ENCODE measurements at regions not wholly inside any gene's neighbourhood (a gene's known extent, or its start where the extent isn't known, plus 50 kb on each side); places are given as distances from the start of the nearest gene placed in this dataset.

DNA sequence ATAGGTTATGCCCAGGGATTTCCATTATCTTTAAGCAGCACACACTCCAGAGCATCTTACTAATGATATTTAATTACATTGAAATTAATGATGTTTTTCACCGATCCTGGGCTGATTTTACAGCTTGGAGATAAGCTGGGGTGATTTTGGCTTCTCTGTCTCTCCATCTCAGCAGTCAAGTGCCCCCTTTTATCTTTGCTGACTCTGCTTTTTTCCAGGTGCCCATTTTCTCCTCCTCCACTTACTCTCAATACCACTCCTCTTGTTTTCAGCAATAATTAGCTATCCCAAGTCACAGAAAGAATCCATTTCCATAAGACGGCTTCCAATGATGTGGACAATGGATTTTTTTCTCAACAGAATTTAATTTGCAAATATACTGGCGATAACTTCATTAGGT is 266.7 kb downstream of the GBA3 start:
- TF ChIP-seq, protein P1, sequence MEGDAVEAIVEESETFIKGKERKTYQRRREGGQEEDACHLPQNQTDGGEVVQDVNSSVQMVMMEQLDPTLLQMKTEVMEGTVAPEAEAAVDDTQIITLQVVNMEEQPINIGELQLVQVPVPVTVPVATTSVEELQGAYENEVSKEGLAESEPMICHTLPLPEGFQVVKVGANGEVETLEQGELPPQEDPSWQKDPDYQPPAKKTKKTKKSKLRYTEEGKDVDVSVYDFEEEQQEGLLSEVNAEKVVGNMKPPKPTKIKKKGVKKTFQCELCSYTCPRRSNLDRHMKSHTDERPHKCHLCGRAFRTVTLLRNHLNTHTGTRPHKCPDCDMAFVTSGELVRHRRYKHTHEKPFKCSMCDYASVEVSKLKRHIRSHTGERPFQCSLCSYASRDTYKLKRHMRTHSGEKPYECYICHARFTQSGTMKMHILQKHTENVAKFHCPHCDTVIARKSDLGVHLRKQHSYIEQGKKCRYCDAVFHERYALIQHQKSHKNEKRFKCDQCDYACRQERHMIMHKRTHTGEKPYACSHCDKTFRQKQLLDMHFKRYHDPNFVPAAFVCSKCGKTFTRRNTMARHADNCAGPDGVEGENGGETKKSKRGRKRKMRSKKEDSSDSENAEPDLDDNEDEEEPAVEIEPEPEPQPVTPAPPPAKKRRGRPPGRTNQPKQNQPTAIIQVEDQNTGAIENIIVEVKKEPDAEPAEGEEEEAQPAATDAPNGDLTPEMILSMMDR (IDR thresholded peaks at IDR 0.05; ENCODE audit: borderline replicate concordance, extremely low read depth, insufficient read depth) = no peak
- H3K4me1 ChIP-seq (ENCODE audit: control insufficient read depth in 2 of 3, insufficient read depth in 2 of 3, low read depth in 1 of 3, low read length in 3 of 3) = no peaks in the 10 kb centered on the region
- H3K4me3 ChIP-seq (ENCODE audit: low read length in 3 of 3) = no peak overlapping the region
- H3K36me3 ChIP-seq (ENCODE audit: control insufficient read depth in 2 of 3, insufficient read depth in 3 of 3, low read length in 3 of 3) = no peaks in the 10 kb centered on the region
- FAIRE-seq = no peak
- H3K9me3 ChIP-seq (ENCODE audit: control insufficient read depth in 2 of 3, insufficient read depth in 1 of 3, low read length in 3 of 3) = no peaks in the 10 kb centered on the region
- no peak overlapping the region for H3K9ac ChIP-seq (ENCODE audit: low read length in 3 of 3)
- no peak overlapping the region for H3K27ac ChIP-seq (ENCODE audit: low read depth in 2 of 2, low read length in 2 of 2)
- H3K27me3 ChIP-seq (ENCODE audit: control insufficient read depth, insufficient read depth, low read length) = no peaks in the 10 kb centered on the region
- no peak for DNase-seq
- intact Hi-C loops (cut with DNase I) = no loop called here

DNA sequence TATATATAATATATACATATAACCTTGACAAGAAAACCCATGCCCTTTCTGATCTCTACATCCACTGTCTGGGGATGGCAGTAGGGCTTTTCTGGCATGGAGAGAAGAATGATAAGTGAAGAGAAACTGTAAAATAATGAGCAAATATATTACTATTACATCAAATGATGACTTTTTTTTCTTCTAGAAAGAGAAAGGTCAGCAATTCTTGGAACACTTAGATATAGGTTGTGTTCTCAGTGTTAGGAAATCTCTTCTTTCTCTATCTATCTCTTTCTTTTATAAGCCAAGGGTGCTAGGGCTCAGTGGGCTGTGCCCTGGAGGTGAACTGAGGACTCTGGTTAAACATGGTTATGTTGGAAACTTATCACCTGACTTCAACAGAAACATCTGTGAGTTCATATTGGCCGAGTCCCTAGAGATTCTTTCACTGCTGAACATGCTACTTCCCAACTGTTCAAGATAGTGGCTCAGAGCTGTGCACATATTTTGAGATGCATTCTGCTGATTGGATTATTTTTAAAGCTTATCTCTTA is 265.1 kb downstream of the GBA3 start:
- H3K27me3 ChIP-seq (ENCODE audit: control insufficient read depth, insufficient read depth, low read length) = no peaks in the 10 kb centered on the region
- no peak for FAIRE-seq
- intact Hi-C loops (cut with DNase I) = no loop called here
- no peaks in the 10 kb centered on the region for H3K36me3 ChIP-seq (ENCODE audit: control insufficient read depth in 2 of 3, insufficient read depth in 3 of 3, low read length in 3 of 3)
- no peak overlapping the region for H3K27ac ChIP-seq (ENCODE audit: low read depth in 2 of 2, low read length in 2 of 2)
- no peak for DNase-seq
- H3K9ac ChIP-seq (ENCODE audit: low read length in 3 of 3) = no peak overlapping the region
- no peaks in the 10 kb centered on the region for H3K9me3 ChIP-seq (ENCODE audit: control insufficient read depth in 2 of 3, insufficient read depth in 1 of 3, low read length in 3 of 3)
- H3K4me1 ChIP-seq (ENCODE audit: control insufficient read depth in 2 of 3, insufficient read depth in 2 of 3, low read depth in 1 of 3, low read length in 3 of 3) = no peaks in the 10 kb centered on the region
- H3K4me3 ChIP-seq (ENCODE audit: low read length in 3 of 3) = no peak overlapping the region
- TF ChIP-seq, protein P1 (IDR thresholded peaks at IDR 0.05; ENCODE audit: borderline replicate concordance, extremely low read depth, insufficient read depth) = no peak

DNA sequence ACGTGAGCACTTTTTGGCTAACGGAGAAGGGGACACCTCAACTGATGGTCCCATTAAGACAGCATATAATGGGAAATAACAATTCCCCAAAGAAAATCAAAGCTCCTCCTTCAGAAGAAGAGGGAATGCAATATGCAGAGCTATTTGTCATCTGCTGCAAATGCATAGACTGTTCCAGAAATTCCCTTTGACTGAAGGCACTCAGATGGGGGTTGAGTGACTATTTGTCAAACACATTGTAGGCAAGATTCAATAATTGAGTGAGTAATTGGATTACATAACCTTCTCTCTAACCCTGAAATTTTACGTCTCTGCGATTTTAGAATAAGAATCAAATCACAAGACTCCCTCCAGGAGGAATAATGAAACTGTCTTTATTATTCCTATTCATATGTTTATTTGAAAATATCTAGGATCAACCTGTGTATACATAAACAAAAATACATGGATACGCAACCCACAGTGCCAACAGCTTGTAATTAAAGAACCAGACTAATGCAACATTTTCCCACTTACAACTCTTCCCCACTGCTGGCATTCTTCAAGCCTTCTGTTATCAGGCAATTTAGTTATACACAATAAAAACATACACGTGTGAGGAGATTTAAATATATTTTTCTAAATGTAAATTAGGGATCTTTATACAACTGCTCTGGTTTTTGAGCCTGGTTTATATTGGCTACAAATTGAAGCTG is 256.6 kb downstream of the GBA3 start:
- H3K4me3 ChIP-seq (ENCODE audit: low read length in 3 of 3) = no peak overlapping the region
- H3K27me3 ChIP-seq (ENCODE audit: control insufficient read depth, insufficient read depth, low read length) = no peaks in the 10 kb centered on the region
- TF ChIP-seq, protein P1 (IDR thresholded peaks at IDR 0.05; ENCODE audit: borderline replicate concordance, extremely low read depth, insufficient read depth) = no peak
- FAIRE-seq (no peak), DNase-seq (no peak)
- peaks cover 0 to 4% (median 0%) of the 10 kb centered on the region in 3 donors for H3K4me1 ChIP-seq (ENCODE audit: control insufficient read depth in 2 of 3, insufficient read depth in 2 of 3, low read depth in 1 of 3, low read length in 3 of 3)
- no peak overlapping the region for H3K27ac ChIP-seq (ENCODE audit: low read depth in 2 of 2, low read length in 2 of 2)
- no peak overlapping the region for H3K9ac ChIP-seq (ENCODE audit: low read length in 3 of 3)
- no peaks in the 10 kb centered on the region for H3K9me3 ChIP-seq (ENCODE audit: control insufficient read depth in 2 of 3, insufficient read depth in 1 of 3, low read length in 3 of 3)
- no peaks in the 10 kb centered on the region for H3K36me3 ChIP-seq (ENCODE audit: control insufficient read depth in 2 of 3, insufficient read depth in 3 of 3, low read length in 3 of 3)
- intact Hi-C loops (cut with DNase I) = no loop called here
